ENCODE measurements at regions not wholly inside any gene's neighbourhood (a gene's known extent, or its start where the extent isn't known, plus 50 kb on each side); places are given as distances from the start of the nearest gene placed in this dataset.
A peak's percentile ranks its signal among the peaks of the same experiment; 100 is the strongest.

DNA sequence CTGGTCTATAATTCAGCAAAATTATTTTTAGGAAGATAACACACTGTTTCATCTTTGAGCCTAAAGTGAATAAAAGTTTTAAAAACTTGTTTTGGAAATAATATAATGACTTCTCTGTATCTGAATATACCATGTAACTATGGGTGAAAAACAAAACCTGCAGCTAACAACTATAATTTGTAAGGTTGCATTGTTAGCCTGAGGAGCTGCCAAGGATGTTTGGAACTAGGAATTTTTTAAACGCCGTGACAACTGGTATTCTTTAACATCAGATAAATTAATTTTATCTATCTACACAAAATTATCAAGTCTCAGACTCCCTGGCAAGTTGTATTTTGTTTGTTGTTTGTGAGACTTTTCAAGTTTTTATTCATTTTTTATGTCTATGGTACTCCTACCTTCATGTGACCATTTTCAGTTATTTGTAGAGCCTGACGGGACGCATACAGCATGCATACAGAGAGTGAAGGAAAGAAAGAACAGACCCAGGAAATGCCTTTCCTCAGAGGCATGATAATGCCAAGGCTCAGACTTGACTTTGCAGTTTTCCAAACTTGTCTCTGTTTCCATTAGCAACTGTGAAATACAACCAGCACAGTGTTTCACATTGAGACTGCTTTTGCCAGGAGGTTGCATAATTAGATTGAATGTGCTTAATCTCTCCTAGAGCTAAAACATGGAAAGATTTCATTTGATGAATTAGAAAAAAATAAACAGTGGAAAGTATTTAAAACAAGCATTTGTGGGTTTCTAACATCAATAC lies 60.8 kb upstream of the ARHGEF26 start:
- CTCF ChIA-PET = interaction anchor here (1.1 to 1.2 kb wide), 2 partner anchors 61 to 63 kb away, joined by 3 to 4 read pairs; partner anchors contain the start of gene ARHGEF26
- POLR2A ChIA-PET = no interaction called here
- DNase-seq (ENCODE audit: low spot score) = no peak
- peak; percentile 74 for ATAC-seq
- peaks cover 35% of the 10 kb centered on the region for H3K4me1 Mint-ChIP-seq
- TF ChIP-seq, protein P1, sequence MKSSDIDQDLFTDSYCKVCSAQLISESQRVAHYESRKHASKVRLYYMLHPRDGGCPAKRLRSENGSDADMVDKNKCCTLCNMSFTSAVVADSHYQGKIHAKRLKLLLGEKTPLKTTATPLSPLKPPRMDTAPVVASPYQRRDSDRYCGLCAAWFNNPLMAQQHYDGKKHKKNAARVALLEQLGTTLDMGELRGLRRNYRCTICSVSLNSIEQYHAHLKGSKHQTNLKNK (CRISPR knock-in tag; IDR thresholded peaks at IDR 0.05) = no peak
- TF ChIP-seq HMGA2 (CRISPR knock-in tag; IDR thresholded peaks at IDR 0.05) = no peak
- TF ChIP-seq, protein P2, sequence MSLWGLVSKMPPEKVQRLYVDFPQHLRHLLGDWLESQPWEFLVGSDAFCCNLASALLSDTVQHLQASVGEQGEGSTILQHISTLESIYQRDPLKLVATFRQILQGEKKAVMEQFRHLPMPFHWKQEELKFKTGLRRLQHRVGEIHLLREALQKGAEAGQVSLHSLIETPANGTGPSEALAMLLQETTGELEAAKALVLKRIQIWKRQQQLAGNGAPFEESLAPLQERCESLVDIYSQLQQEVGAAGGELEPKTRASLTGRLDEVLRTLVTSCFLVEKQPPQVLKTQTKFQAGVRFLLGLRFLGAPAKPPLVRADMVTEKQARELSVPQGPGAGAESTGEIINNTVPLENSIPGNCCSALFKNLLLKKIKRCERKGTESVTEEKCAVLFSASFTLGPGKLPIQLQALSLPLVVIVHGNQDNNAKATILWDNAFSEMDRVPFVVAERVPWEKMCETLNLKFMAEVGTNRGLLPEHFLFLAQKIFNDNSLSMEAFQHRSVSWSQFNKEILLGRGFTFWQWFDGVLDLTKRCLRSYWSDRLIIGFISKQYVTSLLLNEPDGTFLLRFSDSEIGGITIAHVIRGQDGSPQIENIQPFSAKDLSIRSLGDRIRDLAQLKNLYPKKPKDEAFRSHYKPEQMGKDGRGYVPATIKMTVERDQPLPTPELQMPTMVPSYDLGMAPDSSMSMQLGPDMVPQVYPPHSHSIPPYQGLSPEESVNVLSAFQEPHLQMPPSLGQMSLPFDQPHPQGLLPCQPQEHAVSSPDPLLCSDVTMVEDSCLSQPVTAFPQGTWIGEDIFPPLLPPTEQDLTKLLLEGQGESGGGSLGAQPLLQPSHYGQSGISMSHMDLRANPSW (CRISPR knock-in tag; conservative IDR thresholded peaks at IDR 0.05; ENCODE audit: low read depth) = no peak
- H3K27ac Mint-ChIP-seq = peak overlapping the region; percentile 82
- no peak overlapping the region for H3K4me3 Mint-ChIP-seq
- H3K9me3 Mint-ChIP-seq = peaks cover 11% of the 10 kb centered on the region
- H3K36me3 Mint-ChIP-seq = no peaks in the 10 kb centered on the region; the same call in 1 of the 2 replicates
- no peaks in the 10 kb centered on the region for H3K27me3 Mint-ChIP-seq (ENCODE audit: low read depth)

DNA sequence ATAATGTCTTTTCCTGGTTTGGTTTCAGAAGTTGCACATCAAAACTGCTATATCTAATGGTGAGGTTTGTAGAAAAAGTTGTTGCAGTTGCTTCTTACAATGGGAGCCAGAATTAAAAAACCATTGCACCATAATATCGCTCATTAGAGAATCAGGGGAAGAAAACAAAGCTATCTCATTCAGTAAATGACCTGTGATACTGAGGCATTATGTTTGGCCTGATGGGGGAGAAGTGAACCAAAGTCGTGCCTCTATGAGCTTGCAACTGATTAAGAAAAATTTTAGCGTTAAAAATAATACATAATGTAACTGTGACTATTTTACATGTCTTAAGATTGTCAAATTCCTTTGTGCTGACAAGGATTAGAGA lies 60.2 kb upstream of the ARHGEF26 start:
- Mint-ChIP-seq H3K27ac (peak overlapping the region; percentile 82), H3K27me3 (ENCODE audit: low read depth) (no peaks in the 10 kb centered on the region; the same call in 1 of the 2 replicates), H3K4me3 (no peak overlapping the region), H3K4me1 (peaks cover 35% of the 10 kb centered on the region), H3K36me3 (no peaks in the 10 kb centered on the region; the same call in 1 of the 2 replicates), H3K9me3 (peaks cover 11% of the 10 kb centered on the region)
- POLR2A ChIA-PET = no interaction called here
- ATAC-seq = no peak
- CTCF ChIA-PET = interaction anchor here (1.1 kb wide), 1 partner anchor 60 kb away, joined by 4 read pairs; the partner anchor contains the start of gene ARHGEF26
- DNase-seq (ENCODE audit: low spot score) = no peak
- TF ChIP-seq, protein P3, sequence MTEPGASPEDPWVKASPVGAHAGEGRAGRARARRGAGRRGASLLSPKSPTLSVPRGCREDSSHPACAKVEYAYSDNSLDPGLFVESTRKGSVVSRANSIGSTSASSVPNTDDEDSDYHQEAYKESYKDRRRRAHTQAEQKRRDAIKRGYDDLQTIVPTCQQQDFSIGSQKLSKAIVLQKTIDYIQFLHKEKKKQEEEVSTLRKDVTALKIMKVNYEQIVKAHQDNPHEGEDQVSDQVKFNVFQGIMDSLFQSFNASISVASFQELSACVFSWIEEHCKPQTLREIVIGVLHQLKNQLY (CRISPR knock-in tag; IDR thresholded peaks at IDR 0.05) = no peak
- TF ChIP-seq GTF2I (CRISPR knock-in tag; conservative IDR thresholded peaks at IDR 0.05) (no peak), TCF7 (CRISPR knock-in tag; IDR thresholded peaks at IDR 0.05; ENCODE audit: low read depth) (no peak), ESRRA (CRISPR knock-in tag; IDR thresholded peaks at IDR 0.05; ENCODE audit: borderline replicate concordance) (no peak), JAZF1 (CRISPR knock-in tag; IDR thresholded peaks at IDR 0.05) (no peak), NR3C1 (CRISPR knock-in tag; conservative IDR thresholded peaks at IDR 0.05; ENCODE audit: low read depth) (no peak), ZNF423 (CRISPR knock-in tag; IDR thresholded peaks at IDR 0.05) (no peak), ZBTB21 (CRISPR knock-in tag; IDR thresholded peaks at IDR 0.05; ENCODE audit: borderline replicate concordance) (no peak), TEAD1 (CRISPR knock-in tag; IDR thresholded peaks at IDR 0.05) (no peak)
- TF ChIP-seq, protein P4, sequence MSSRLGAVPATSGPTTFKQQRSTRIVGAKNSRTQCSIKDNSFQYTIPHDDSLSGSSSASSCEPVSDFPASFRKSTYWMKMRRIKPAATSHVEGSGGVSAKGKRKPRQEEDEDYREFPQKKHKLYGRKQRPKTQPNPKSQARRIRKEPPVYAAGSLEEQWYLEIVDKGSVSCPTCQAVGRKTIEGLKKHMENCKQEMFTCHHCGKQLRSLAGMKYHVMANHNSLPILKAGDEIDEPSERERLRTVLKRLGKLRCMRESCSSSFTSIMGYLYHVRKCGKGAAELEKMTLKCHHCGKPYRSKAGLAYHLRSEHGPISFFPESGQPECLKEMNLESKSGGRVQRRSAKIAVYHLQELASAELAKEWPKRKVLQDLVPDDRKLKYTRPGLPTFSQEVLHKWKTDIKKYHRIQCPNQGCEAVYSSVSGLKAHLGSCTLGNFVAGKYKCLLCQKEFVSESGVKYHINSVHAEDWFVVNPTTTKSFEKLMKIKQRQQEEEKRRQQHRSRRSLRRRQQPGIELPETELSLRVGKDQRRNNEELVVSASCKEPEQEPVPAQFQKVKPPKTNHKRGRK (CRISPR knock-in tag; IDR thresholded peaks at IDR 0.05; ENCODE audit: borderline replicate concordance) = no peak
- TF ChIP-seq, protein P5, sequence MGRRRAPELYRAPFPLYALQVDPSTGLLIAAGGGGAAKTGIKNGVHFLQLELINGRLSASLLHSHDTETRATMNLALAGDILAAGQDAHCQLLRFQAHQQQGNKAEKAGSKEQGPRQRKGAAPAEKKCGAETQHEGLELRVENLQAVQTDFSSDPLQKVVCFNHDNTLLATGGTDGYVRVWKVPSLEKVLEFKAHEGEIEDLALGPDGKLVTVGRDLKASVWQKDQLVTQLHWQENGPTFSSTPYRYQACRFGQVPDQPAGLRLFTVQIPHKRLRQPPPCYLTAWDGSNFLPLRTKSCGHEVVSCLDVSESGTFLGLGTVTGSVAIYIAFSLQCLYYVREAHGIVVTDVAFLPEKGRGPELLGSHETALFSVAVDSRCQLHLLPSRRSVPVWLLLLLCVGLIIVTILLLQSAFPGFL (CRISPR knock-in tag; IDR thresholded peaks at IDR 0.05; ENCODE audit: borderline replicate concordance) = no peak
- TF ChIP-seq, protein P6, sequence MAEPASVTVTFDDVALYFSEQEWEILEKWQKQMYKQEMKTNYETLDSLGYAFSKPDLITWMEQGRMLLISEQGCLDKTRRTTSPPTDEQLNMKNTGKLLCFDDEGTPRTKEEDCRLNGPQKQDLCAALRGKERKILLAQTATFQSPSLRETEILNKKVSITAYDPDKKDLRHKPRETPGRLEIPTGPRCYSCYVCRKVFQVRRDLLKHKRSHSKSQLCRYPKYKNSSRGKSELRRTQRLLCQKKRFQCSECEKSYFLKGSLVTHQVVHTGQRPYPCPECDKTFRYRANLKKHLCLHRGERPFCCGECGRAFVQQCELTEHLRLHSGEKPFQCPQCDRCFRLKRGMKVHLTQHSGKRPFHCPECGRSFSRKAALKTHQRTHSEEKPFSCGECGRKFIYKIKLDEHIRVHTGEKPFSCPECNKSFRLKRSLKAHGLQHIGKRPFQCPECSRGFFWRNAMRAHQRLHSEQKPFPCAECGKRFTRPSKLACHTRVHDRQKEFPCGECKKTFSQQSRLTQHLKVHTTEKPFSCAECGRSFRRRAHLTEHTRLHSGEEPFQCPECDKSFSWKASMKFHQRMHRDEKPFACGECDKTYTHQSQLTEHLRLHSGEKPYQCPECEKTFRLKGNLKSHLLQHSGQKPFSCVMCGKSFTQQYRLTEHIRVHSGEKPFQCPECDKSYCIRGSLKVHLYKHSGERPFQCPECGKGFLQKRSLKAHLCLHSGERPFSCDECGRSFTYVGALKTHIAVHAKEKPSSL (CRISPR knock-in tag; conservative IDR thresholded peaks at IDR 0.05) = no peak
- TF ChIP-seq, protein P7, sequence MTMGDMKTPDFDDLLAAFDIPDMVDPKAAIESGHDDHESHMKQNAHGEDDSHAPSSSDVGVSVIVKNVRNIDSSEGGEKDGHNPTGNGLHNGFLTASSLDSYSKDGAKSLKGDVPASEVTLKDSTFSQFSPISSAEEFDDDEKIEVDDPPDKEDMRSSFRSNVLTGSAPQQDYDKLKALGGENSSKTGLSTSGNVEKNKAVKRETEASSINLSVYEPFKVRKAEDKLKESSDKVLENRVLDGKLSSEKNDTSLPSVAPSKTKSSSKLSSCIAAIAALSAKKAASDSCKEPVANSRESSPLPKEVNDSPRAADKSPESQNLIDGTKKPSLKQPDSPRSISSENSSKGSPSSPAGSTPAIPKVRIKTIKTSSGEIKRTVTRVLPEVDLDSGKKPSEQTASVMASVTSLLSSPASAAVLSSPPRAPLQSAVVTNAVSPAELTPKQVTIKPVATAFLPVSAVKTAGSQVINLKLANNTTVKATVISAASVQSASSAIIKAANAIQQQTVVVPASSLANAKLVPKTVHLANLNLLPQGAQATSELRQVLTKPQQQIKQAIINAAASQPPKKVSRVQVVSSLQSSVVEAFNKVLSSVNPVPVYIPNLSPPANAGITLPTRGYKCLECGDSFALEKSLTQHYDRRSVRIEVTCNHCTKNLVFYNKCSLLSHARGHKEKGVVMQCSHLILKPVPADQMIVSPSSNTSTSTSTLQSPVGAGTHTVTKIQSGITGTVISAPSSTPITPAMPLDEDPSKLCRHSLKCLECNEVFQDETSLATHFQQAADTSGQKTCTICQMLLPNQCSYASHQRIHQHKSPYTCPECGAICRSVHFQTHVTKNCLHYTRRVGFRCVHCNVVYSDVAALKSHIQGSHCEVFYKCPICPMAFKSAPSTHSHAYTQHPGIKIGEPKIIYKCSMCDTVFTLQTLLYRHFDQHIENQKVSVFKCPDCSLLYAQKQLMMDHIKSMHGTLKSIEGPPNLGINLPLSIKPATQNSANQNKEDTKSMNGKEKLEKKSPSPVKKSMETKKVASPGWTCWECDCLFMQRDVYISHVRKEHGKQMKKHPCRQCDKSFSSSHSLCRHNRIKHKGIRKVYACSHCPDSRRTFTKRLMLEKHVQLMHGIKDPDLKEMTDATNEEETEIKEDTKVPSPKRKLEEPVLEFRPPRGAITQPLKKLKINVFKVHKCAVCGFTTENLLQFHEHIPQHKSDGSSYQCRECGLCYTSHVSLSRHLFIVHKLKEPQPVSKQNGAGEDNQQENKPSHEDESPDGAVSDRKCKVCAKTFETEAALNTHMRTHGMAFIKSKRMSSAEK (CRISPR knock-in tag; IDR thresholded peaks at IDR 0.05; ENCODE audit: borderline replicate concordance) = no peak
- TF ChIP-seq, protein P2 (CRISPR knock-in tag; conservative IDR thresholded peaks at IDR 0.05; ENCODE audit: low read depth) = no peak

Measured in WTC11 (cell line).